K562 (cell line): ENCODE measurements at regions not wholly inside any gene's neighbourhood (a gene's known extent, or its start where the extent isn't known, plus 50 kb on each side); places are given as distances from the start of the nearest gene placed in this dataset.

Experiments used
- AFF4 ChIP-seq: sonication (generic); formaldehyde crosslinking; IDR thresholded peaks from 2 replicates; pipeline ENCODE4 v1.8.0; 2023; ENCODE audit warnings: mild to moderate bottlenecking, missing genetic modification reagents
- CC2D1A ChIP-seq: fragments of 450-650 bp; IDR thresholded peaks from 2 replicates; pipeline ENCODE4 v1.6.1; 2017; ENCODE audit warnings: mild to moderate bottlenecking
- HMGN3 ChIP-seq: IDR thresholded peaks from 2 replicates; pipeline ENCODE4 v1.6.1; 2011; ENCODE audit warnings: borderline replicate concordance, low read depth, mild to moderate bottlenecking, mixed read lengths, low read length; ENCODE audit not compliant: insufficient read length; ENCODE audit errors: extremely low read depth
- MXD1 ChIP-seq: fragments of 250-450 bp; sonication (Bioruptor Pico); IDR thresholded peaks from 2 replicates; pipeline ENCODE4 v1.8.0; 2021; ENCODE audit warnings: borderline replicate concordance, mild to moderate bottlenecking, moderate library complexity; ENCODE audit not compliant: poor library complexity, severe bottlenecking
- NFIC ChIP-seq: fragments of 450-650 bp; IDR thresholded peaks from 2 replicates; pipeline ENCODE4 v1.6.1; 2017; ENCODE audit warnings: mild to moderate bottlenecking, inconsistent platforms
- NR0B1 ChIP-seq: fragments of 450-650 bp; IDR thresholded peaks from one replicate; pipeline ENCODE4 v1.6.1; 2018; ENCODE audit warnings: mild to moderate bottlenecking, moderate library complexity; ENCODE audit not compliant: partially characterized antibody
- RBM15 ChIP-seq: fragments of 200-400 bp; formaldehyde crosslinking; IDR thresholded peaks from 2 replicates; pipeline ENCODE4 v1.6.1; 2018; ENCODE audit warnings: mild to moderate bottlenecking, low read length, moderate library complexity; ENCODE audit not compliant: insufficient read depth
- SFPQ ChIP-seq: fragments of 200-400 bp; formaldehyde crosslinking; IDR thresholded peaks from 2 replicates; pipeline ENCODE4 v1.6.1; 2017; ENCODE audit warnings: mild to moderate bottlenecking, low read depth, low read length, moderate library complexity
- SMARCC2 ChIP-seq: fragments of 450-650 bp; IDR thresholded peaks from 2 replicates; pipeline ENCODE4 v1.6.1; 2017; ENCODE audit warnings: antibody characterized with exemption, moderate library complexity, mild to moderate bottlenecking, low read depth
- TSC22D4 ChIP-seq: fragments of 450-650 bp; IDR thresholded peaks from 2 replicates; pipeline ENCODE4 v1.6.1; 2016; ENCODE audit warnings: missing genetic modification characterization, missing biosample characterization, control low read depth
- U2AF1 ChIP-seq: fragments of 200-400 bp; formaldehyde crosslinking; optimal IDR thresholded peaks from 2 replicates; pipeline ENCODE3; 2017; ENCODE audit warnings: mild to moderate bottlenecking, low read depth, low read length, moderate library complexity
- ZNF407 ChIP-seq: fragments of 450-650 bp; IDR thresholded peaks from 2 replicates; pipeline ENCODE4 v1.6.1; 2016; ENCODE audit warnings: low read depth

GRCh38 chr15:55005679-55006078 lies 191.1 kb downstream of the RSL24D1 start (continued):
- TF ChIP-seq ZNF407 (no peak), CC2D1A (no peak), SMARCC2 (no peak), U2AF1 (no peak), NFIC (no peak), AFF4 (CRISPR knock-in tag) (no peak), MXD1 (CRISPR knock-in tag) (no peak), RBM15 (no peak), NR0B1 (no peak), TSC22D4 (tag) (no peak), SFPQ (no peak), HMGN3 (no peak)
